Prostate gland (tissue), 2 donors: ENCODE measurements at regions not wholly inside any gene's neighbourhood (a gene's known extent, or its start where the extent isn't known, plus 50 kb on each side); places are given as distances from the start of the nearest gene placed in this dataset.

ENCODE experiments used
- DNase-seq: peaks from one replicate; pipeline ENCODE4 v3.0.0-alpha.2; 2019; ENCODE audit warnings: low spot score
- H3K27ac ChIP-seq, 2 donors: fragments of 200-600 bp; sonication (generic); 2 replicates each; pipeline ENCODE4 v1.5.1; 2017 to 2019
- H3K27me3 ChIP-seq: fragments of 200-600 bp; sonication (generic); replicated peaks from 2 replicates; pipeline ENCODE4 v1.5.1; 2019; ENCODE audit not compliant: insufficient read depth
- H3K36me3 ChIP-seq, 2 donors: fragments of 200-600 bp; sonication (generic); 1 replicate in 1 of 2; 2 replicates in 1 of 2; pipeline versions ENCODE4 v1.5.1 to v1.8.1; 2017 to 2019
- H3K4me1 ChIP-seq: fragments of 200-600 bp; sonication (generic); replicated peaks from 2 replicates; pipeline ENCODE4 v1.5.1; 2019
- H3K4me3 ChIP-seq, 2 donors: fragments of 200-600 bp; sonication (generic); 2 replicates each; pipeline ENCODE4 v1.5.1; 2017 to 2019
- H3K9me3 ChIP-seq: fragments of 200-600 bp; sonication (generic); 2 replicates; pipeline ENCODE4 v1.5.1; 2017
- POLR2A ChIP-seq: fragments of 450-650 bp; IDR thresholded peaks from one replicate; pipeline ENCODE4 v1.6.1; 2016; ENCODE audit warnings: antibody characterized with exemption, mild to moderate bottlenecking
- POLR2AphosphoS5 ChIP-seq: sonication (generic); formaldehyde crosslinking; IDR thresholded peaks from one replicate; pipeline ENCODE4 v1.6.1; 2017; ENCODE audit warnings: antibody characterized with exemption
- WGBS: methylation state at CpG from one replicate; pipeline ENCODE4 v1.1.5; 2018; 5-methylcytosine and 5-hydroxymethylcytosine counted together
- intact Hi-C: fragments of 100-400 bp; cut with DNase I; formaldehyde crosslinking; loops from one replicate; pipeline ENCODE4 v1.14.2; 2022
- TF ChIP-seq, protein P1 (sequence below), 4 experiments: fragments of 200-600 bp in 2 of 4; fragments of 450-650 bp in 2 of 4; sonication (generic) in 2 of 4; IDR thresholded peaks; 1 replicate in 3 of 4; 2 replicates in 1 of 4; pipeline ENCODE4 v1.5.1; 2016 to 2019; ENCODE audit warnings: antibody characterized with exemption in 4 of 4, mild to moderate bottlenecking in 2 of 4, moderate library complexity in 2 of 4

DNA sequence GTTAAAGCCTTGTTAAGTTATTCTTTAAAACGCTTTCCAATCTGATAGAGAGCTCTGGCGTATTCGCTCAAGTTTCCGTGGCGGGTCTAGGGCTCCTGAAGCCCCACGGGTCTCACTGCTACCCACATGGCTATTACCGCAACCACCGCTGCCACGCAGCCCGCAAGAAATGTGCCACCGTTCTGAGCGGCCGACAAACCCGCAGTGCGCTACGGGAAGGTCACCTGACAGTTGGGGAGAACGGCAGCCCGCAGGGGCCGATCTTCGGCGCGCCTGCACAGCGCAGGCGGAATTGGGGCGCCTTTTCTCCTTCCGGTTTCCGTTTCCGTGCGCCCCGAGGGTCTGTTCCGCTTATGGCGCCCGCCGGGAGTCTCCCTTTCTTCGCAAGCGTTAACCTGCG is 76.6 kb upstream of the SNRPN start:
- no peak for TF ChIP-seq POLR2A
- peak; percentile 58 for TF ChIP-seq POLR2AphosphoS5
- TF ChIP-seq, protein P1, sequence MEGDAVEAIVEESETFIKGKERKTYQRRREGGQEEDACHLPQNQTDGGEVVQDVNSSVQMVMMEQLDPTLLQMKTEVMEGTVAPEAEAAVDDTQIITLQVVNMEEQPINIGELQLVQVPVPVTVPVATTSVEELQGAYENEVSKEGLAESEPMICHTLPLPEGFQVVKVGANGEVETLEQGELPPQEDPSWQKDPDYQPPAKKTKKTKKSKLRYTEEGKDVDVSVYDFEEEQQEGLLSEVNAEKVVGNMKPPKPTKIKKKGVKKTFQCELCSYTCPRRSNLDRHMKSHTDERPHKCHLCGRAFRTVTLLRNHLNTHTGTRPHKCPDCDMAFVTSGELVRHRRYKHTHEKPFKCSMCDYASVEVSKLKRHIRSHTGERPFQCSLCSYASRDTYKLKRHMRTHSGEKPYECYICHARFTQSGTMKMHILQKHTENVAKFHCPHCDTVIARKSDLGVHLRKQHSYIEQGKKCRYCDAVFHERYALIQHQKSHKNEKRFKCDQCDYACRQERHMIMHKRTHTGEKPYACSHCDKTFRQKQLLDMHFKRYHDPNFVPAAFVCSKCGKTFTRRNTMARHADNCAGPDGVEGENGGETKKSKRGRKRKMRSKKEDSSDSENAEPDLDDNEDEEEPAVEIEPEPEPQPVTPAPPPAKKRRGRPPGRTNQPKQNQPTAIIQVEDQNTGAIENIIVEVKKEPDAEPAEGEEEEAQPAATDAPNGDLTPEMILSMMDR (IDR thresholded peaks at IDR 0.05): no peak
- H3K36me3 ChIP-seq: no peaks in the 10 kb centered on the region
- H3K27me3 ChIP-seq: no peaks in the 10 kb centered on the region
- WGBS: 47% methylated on average over 37 of the region's 37 CpGs
- H3K4me1 ChIP-seq: no peaks in the 10 kb centered on the region
- H3K9me3 ChIP-seq: no peaks in the 10 kb centered on the region
- H3K4me3 ChIP-seq: peak overlapping the region; percentile 27 to 34
- intact Hi-C loops: no loop called here
- DNase-seq: peak; percentile 29
- peak overlapping the region; percentile 37 to 50 for H3K27ac ChIP-seq

DNA sequence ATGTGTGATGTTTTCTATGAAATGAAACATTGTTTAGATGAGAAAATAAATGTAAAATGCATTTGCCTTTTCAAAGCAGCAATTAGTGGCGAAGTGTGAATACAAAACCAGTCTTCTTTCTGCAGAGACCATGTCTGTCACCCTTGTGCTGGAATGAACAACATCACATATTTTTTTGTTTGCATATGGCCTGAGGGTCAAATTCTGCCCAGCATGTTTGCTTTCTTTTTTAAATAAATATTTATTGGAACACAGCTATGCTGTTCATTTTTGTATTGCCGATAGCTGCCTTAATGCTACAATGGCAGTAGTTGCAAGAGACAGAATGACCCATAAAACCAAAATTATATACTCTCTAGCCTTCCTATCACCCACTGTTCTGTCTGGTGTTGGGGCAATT is 75.3 kb upstream of the SNRPN start:
- H3K4me1 ChIP-seq: no peaks in the 10 kb centered on the region
- WGBS: 63% methylated on average over 2 of the region's 2 CpGs
- no peak overlapping the region for H3K27ac ChIP-seq
- H3K36me3 ChIP-seq: no peaks in the 10 kb centered on the region
- intact Hi-C loops: no loop called here
- TF ChIP-seq, protein P1 (IDR thresholded peaks at IDR 0.05): no peak
- no peak for TF ChIP-seq POLR2A
- no peak for TF ChIP-seq POLR2AphosphoS5
- H3K27me3 ChIP-seq: no peaks in the 10 kb centered on the region
- H3K9me3 ChIP-seq: no peaks in the 10 kb centered on the region
- DNase-seq: no peak
- H3K4me3 ChIP-seq: no peak overlapping the region

DNA sequence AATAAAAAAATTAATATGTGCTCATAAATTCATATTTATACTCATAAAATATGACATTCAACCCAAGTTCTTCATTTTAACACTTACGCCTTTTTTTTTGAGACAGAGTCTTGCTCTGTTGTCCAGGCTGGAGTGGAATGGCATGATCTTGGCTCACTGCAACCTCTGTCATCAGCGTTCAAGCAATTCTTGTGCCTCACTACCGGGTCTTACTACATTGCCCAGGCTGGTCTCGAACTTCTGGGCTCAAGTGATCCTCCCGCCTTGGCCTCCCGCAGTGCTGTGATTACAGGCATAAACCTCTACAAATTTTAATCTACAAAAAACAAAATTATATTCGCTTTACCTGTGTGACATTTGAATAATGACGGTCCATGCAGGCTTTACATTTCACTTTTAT is 74.1 kb upstream of the SNRPN start:
- Histone ChIP-seq H3K9me3 (no peaks in the 10 kb centered on the region), H3K36me3 (no peaks in the 10 kb centered on the region), H3K27me3 (no peaks in the 10 kb centered on the region), H3K4me1 (no peaks in the 10 kb centered on the region), H3K4me3 (no peak overlapping the region), H3K27ac (no peak overlapping the region)
- no peak for DNase-seq
- 76% methylated on average over 8 of the region's 8 CpGs for WGBS
- no peak for TF ChIP-seq POLR2AphosphoS5
- TF ChIP-seq, protein P1 (IDR thresholded peaks at IDR 0.05): no peak
- no peak for TF ChIP-seq POLR2A
- intact Hi-C loops: no loop called here

DNA sequence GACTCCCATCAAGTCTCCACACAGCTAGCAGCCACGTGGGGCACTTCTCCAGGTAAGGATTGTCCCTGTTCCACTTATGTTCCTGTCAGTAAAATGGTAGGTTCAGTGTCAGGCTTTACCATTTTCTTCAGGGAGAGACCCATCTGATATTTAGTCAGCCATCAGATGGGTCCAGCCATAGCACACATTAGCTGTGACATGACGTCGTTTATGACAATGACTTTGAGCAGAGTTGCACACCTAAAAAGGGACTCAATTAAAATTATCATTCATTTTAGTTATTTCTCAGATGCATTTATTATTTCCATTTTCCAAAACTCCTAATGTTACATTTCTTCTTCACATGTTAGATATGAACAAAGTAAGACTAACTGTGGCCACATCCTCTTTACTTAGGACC is 68.2 kb upstream of the SNRPN start:
- H3K27me3 ChIP-seq: no peaks in the 10 kb centered on the region
- no peaks in the 10 kb centered on the region for H3K4me1 ChIP-seq
- TF ChIP-seq, protein P1 (IDR thresholded peaks at IDR 0.05): no peak
- no peak for TF ChIP-seq POLR2AphosphoS5
- TF ChIP-seq POLR2A: no peak
- H3K4me3 ChIP-seq: no peak overlapping the region
- H3K27ac ChIP-seq: no peak overlapping the region
- WGBS: 74% methylated on average over 3 of the region's 3 CpGs
- no peaks in the 10 kb centered on the region for H3K9me3 ChIP-seq
- intact Hi-C loops: no loop called here
- no peak for DNase-seq
- no peaks in the 10 kb centered on the region for H3K36me3 ChIP-seq

DNA sequence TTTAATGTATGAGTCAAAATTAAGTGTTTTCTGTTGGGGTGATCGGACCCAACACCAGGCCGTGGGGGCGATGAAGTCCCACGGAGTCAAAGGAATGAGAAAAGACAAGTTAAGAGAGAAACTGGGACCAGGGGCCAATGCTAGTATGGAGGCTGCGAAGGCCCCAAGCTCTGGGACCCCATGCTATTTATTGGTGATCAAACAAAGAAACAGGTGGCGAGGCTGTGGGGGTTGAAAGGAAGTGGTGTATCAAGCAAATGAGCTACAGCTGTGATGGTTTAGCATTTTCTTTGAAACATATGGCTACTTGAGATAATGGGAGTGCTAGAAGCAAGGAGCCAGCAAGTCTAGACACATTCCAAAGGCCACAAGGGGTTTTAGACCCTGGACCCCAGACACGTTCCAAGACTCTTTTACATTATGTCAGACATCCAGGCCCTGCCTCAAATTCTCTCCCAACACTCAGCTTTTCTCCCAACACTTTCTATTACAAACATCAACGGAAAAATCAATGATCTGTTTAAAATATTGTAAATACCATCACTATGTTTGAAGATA is 56.0 kb upstream of the SNRPN start:
- no peak for DNase-seq
- H3K27ac ChIP-seq: no peak overlapping the region
- no peaks in the 10 kb centered on the region for H3K4me1 ChIP-seq
- H3K36me3 ChIP-seq: no peaks in the 10 kb centered on the region
- H3K9me3 ChIP-seq: no peaks in the 10 kb centered on the region
- H3K4me3 ChIP-seq: no peak overlapping the region
- 62% methylated on average over 8 of the region's 8 CpGs for WGBS
- no peaks in the 10 kb centered on the region for H3K27me3 ChIP-seq
- no peak for TF ChIP-seq POLR2AphosphoS5
- no peak for TF ChIP-seq POLR2A
- TF ChIP-seq, protein P1 (IDR thresholded peaks at IDR 0.05): no peak
- intact Hi-C loops: no loop called here
